Osteocyte (in vitro differentiated cells): ENCODE measurements at regions not wholly inside any gene's neighbourhood (a gene's known extent, or its start where the extent isn't known, plus 50 kb on each side); places are given as distances from the start of the nearest gene placed in this dataset.

Experiments
- DNase-seq: peaks from one replicate; pipeline ENCODE4 v3.0.0; 2021; ENCODE audit warnings: mixed read lengths; ENCODE audit not compliant: unreplicated experiment; ENCODE audit errors: extremely low spot score
- H3K27ac Mint-ChIP-seq: one replicate; pipeline ENCODE4 v1.8.0; 2021; ENCODE audit warnings: mild to moderate bottlenecking, mixed read lengths; ENCODE audit not compliant: unreplicated experiment
- H3K27me3 Mint-ChIP-seq: one replicate; pipeline ENCODE4 v1.8.0; 2021; ENCODE audit warnings: mixed read lengths; ENCODE audit not compliant: unreplicated experiment
- H3K36me3 Mint-ChIP-seq: one replicate; pipeline ENCODE4 v1.8.0; 2021; ENCODE audit warnings: mixed read lengths; ENCODE audit not compliant: unreplicated experiment
- H3K4me1 Mint-ChIP-seq: one replicate; pipeline ENCODE4 v1.8.0; 2021; ENCODE audit warnings: mixed read lengths; ENCODE audit not compliant: unreplicated experiment
- H3K4me3 Mint-ChIP-seq: one replicate; pipeline ENCODE4 v1.8.0; 2021; ENCODE audit warnings: mild to moderate bottlenecking, moderate library complexity, mixed read lengths; ENCODE audit not compliant: unreplicated experiment
- H3K9me3 Mint-ChIP-seq: one replicate; pipeline ENCODE4 v1.8.0; 2021; ENCODE audit warnings: mixed read lengths; ENCODE audit not compliant: unreplicated experiment
- TF ChIP-seq, protein P1 (sequence below): fragments of 200-600 bp; sonication (generic); IDR thresholded peaks from 2 replicates; pipeline ENCODE4 v1.5.0; 2021; ENCODE audit warnings: antibody characterized with exemption, mild to moderate bottlenecking, moderate library complexity

DNA sequence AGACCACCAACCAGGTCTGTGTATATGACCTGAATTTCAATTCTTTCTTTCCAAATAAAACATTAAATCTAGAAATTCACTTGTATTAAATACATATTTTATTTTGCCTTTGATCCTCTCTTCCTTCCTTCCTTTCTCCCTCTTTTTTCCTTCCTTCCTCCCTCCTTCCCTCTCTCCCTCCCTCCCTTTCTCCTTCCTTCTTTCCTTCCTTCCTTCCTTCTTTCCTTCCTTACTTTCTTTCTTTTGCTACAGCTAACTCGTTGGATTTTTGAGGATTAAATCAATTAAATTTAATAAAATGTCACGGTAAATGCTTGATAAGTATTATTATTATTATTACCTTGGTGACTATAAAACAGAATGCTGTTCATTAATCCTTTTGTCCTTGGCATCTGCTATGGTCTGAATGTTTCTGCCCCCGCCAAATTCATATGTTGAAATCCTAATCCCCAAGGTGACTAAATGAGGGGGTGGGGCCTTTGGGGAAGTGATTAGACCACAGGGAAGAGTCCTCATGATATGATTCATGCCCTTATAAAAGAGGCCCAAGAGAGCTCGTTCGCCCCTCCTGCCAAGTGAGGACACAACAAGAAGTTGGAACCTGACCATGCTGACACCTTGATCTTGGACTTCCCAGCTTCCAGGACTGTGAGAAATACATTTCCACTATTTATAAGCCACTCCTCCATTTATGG, 67.6 kb upstream of the BTBD3 start:
- Mint-ChIP-seq H3K36me3 (no peaks in the 10 kb centered on the region), H3K27ac (no peak overlapping the region), H3K9me3 (peaks cover 4% of the 10 kb centered on the region), H3K4me1 (peaks cover 10% of the 10 kb centered on the region), H3K27me3 (no peaks in the 10 kb centered on the region), H3K4me3 (no peak overlapping the region)
- TF ChIP-seq, protein P1, sequence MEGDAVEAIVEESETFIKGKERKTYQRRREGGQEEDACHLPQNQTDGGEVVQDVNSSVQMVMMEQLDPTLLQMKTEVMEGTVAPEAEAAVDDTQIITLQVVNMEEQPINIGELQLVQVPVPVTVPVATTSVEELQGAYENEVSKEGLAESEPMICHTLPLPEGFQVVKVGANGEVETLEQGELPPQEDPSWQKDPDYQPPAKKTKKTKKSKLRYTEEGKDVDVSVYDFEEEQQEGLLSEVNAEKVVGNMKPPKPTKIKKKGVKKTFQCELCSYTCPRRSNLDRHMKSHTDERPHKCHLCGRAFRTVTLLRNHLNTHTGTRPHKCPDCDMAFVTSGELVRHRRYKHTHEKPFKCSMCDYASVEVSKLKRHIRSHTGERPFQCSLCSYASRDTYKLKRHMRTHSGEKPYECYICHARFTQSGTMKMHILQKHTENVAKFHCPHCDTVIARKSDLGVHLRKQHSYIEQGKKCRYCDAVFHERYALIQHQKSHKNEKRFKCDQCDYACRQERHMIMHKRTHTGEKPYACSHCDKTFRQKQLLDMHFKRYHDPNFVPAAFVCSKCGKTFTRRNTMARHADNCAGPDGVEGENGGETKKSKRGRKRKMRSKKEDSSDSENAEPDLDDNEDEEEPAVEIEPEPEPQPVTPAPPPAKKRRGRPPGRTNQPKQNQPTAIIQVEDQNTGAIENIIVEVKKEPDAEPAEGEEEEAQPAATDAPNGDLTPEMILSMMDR, result no peak
- no peak for DNase-seq

DNA sequence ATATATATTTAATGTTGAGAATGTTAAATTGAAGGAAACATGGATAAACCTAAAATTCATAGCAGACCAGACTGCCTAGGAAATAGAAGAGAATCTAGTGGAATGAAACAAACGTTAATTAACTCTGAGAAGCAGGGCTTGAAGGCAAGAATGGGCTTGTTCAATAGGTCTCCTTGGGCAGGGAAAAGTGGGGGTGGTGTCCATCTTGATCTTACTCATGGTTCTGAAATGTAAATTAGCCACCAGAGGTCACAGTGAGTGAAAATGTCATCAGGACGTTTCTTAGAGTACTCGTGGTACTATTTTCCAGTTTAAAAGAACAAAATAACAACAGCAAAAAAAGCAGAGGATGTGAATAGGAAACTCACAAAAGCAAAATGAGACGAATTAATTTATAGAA, 66.8 kb upstream of the BTBD3 start:
- no peak overlapping the region for H3K27ac Mint-ChIP-seq
- H3K27me3 Mint-ChIP-seq, result no peaks in the 10 kb centered on the region
- no peak overlapping the region for H3K4me3 Mint-ChIP-seq
- no peak for DNase-seq
- H3K9me3 Mint-ChIP-seq, result peaks cover 4% of the 10 kb centered on the region
- H3K36me3 Mint-ChIP-seq, result no peaks in the 10 kb centered on the region
- TF ChIP-seq, protein P1, result no peak
- peaks cover 10% of the 10 kb centered on the region for H3K4me1 Mint-ChIP-seq

DNA sequence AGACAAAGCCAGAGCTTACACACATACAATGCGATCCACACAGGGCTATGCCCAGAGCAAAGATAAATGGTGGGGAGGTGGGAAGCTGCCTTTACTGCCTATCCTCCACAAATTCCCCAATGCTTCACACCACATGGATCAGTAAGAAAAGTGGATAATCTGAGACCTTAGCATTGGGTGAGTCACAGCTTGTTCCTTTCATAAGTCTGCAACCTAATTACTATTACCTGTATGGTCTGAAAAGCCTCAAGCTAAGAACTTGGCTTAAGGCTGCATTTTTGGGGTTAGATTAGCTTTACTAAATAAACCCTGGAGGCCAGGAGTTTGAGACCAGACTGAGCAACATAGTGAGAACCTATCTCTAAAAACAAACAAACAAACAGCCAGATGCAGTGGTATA, 66.0 kb upstream of the BTBD3 start:
- peaks cover 4% of the 10 kb centered on the region for H3K9me3 Mint-ChIP-seq
- no peak overlapping the region for H3K4me3 Mint-ChIP-seq
- TF ChIP-seq, protein P1, result no peak
- H3K36me3 Mint-ChIP-seq, result no peaks in the 10 kb centered on the region
- peaks cover 10% of the 10 kb centered on the region for H3K4me1 Mint-ChIP-seq
- H3K27me3 Mint-ChIP-seq, result no peaks in the 10 kb centered on the region
- DNase-seq, result no peak
- H3K27ac Mint-ChIP-seq, result no peak overlapping the region

DNA sequence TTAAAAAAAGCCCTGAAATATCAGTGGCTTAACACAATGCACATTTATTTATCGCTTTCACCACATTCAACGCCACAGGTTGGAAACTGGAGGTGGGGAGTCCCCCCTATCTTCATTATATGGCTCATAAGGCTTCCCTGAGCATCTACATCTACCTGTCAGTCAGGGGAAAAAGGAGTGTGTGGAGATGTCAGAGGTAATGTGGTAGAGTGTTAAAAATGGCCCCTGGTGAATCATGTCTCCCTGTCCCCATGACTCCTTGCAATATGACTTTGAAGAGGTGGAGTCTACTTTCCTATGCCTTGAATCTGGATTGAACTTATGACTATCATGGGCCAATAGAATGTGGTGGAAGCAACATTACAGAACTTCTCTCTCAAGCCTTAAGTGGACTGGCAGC, 65.5 kb upstream of the BTBD3 start:
- TF ChIP-seq, protein P1, result no peak
- Mint-ChIP-seq H3K36me3 (no peaks in the 10 kb centered on the region), H3K27ac (no peak overlapping the region)

DNA sequence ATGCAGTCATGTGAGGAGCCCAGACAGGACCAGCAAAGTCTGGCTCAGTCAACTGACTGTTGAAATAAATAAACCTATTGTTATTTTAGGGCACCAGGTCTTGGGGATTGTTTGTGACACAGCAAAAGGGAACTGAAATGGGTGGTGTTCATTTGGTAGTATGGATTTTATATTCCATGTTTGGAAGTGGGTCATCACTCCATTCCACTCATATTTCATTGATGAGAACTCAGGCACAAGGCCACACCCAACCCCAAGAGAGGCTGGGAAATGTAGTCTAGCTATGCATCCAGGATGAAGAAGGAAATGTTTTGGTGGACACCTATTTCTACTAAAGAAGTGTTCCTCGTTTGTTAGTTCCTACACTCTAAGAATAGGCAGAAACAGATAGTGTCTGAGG, 64.9 kb upstream of the BTBD3 start:
- Mint-ChIP-seq H3K4me3 (no peak overlapping the region), H3K27ac (no peak overlapping the region), H3K36me3 (no peaks in the 10 kb centered on the region), H3K9me3 (peaks cover 4% of the 10 kb centered on the region), H3K27me3 (no peaks in the 10 kb centered on the region), H3K4me1 (peaks cover 10% of the 10 kb centered on the region)
- TF ChIP-seq, protein P1, result no peak
- DNase-seq, result no peak

More for the DNA sequence above, 65.5 kb upstream of the BTBD3 start:
- Mint-ChIP-seq H3K9me3 (peaks cover 4% of the 10 kb centered on the region), H3K4me1 (peaks cover 10% of the 10 kb centered on the region), H3K4me3 (no peak overlapping the region), H3K27me3 (no peaks in the 10 kb centered on the region)
- no peak for DNase-seq
